ENCODE measurements at regions not wholly inside any gene's neighbourhood (a gene's known extent, or its start where the extent isn't known, plus 50 kb on each side); places are given as distances from the start of the nearest gene placed in this dataset.

DNA sequence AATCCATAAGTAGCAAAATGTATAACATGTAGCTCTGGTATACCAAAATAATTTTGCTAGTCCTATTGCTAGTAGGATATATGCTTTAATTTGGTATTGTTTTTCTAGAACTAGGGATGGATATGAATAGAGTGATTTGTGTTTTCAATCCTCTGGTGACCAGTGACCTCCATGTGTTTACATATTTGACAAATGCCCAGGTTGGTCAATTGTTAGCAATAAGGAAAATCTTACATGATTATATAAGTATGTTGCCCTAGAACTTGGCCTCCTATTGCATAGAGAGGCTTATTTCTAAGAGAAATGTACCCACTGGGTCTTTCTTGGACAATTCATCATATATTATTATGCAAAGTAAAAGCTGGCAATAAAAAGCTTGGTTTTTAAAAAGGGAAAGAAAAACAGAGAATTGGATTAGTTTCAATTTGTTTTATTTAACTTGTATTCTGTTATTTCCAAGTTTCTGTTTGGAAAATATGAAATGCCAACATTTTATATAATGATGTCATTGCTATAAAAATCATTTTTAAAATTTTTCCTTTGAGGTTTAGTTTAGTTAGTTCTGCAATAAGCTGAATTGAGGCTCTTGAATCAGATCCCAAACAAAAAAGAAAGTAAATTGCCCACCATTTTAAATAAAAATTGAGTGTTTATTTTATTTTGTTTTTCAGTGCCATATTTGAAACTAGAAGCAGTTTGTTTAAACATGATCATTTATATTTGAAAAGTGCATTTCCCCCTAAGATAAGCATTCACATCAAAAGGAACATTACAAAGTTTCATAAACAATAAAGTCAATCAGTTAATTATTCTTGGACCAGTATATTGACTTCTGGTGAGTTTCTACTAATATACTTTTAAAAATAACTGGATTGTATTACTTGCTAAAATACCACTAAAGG lies 210.9 kb downstream of the ZC3H11B start:
- H3K36me3 ChIP-seq (ENCODE audit: insufficient read depth, low read length), result no peaks in the 10 kb centered on the region
- intact Hi-C loops (cut with micrococcal nuclease; ENCODE audit: unreplicated experiment), result no loop called here
- ChIA-PET CTCF (ENCODE audit: unreplicated experiment) (no interaction called here), POLR2A (interaction anchor here (0.5 to 0.6 kb wide), 3 partner anchors 34 to 528 kb away, joined by 3 to 4 read pairs (median 3); no protein-coding TSS in a partner anchor)
- DNase-seq (ENCODE audit: low spot score), result no peak
- TF ChIP-seq EZH2phosphoT487 (IDR thresholded peaks at IDR 0.05; ENCODE audit: borderline replicate concordance, low read depth, low read length), result no peak
- TF ChIP-seq, protein P1, sequence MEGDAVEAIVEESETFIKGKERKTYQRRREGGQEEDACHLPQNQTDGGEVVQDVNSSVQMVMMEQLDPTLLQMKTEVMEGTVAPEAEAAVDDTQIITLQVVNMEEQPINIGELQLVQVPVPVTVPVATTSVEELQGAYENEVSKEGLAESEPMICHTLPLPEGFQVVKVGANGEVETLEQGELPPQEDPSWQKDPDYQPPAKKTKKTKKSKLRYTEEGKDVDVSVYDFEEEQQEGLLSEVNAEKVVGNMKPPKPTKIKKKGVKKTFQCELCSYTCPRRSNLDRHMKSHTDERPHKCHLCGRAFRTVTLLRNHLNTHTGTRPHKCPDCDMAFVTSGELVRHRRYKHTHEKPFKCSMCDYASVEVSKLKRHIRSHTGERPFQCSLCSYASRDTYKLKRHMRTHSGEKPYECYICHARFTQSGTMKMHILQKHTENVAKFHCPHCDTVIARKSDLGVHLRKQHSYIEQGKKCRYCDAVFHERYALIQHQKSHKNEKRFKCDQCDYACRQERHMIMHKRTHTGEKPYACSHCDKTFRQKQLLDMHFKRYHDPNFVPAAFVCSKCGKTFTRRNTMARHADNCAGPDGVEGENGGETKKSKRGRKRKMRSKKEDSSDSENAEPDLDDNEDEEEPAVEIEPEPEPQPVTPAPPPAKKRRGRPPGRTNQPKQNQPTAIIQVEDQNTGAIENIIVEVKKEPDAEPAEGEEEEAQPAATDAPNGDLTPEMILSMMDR (conservative IDR thresholded peaks at IDR 0.05; ENCODE audit: low read length), result no peak
- no peak overlapping the region for H3K27ac ChIP-seq (ENCODE audit: low read depth, low read length, poor library complexity, severe bottlenecking)
- H4K20me1 ChIP-seq (ENCODE audit: insufficient read depth, low read length), result no peaks in the 10 kb centered on the region
- no peak overlapping the region for H2AFZ ChIP-seq (ENCODE audit: low read length)
- H3K4me3 ChIP-seq (ENCODE audit: low read depth, low read length, poor library complexity, severe bottlenecking), result no peak overlapping the region
- no peaks in the 10 kb centered on the region for H3K9me3 ChIP-seq (ENCODE audit: low read length)
- H3K4me1 ChIP-seq (ENCODE audit: insufficient read depth, low read length, poor library complexity, severe bottlenecking), result no peaks in the 10 kb centered on the region
- no peak overlapping the region for H3K4me2 ChIP-seq (ENCODE audit: low read length)
- no peaks in the 10 kb centered on the region for H3K79me2 ChIP-seq (ENCODE audit: insufficient read depth, low read depth, low read length)
- no TSS peak for BruUV-seq (replicated peaks)
- H3K9me2 ChIP-seq (ENCODE audit: insufficient read depth, low read length), result no peaks in the 10 kb centered on the region

DNA sequence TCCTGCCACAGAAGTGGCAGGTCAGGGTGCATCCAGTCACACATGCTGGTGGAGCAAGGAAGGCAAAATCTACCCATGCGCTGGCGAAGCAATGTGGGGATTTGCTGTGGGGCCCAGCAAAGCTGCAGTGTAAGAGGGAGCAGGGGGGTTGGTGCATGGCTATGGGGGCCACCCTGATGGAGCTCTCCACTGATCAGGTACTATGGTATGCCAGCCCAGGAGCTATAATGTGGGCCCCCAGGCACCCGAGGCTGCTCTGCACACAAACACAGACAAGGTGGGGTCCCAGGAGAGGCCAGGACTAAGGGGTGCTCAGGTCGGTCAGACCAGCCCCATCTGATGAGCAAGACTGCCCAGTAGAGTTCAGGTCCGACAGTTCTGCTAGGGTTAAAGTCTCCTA lies 213.5 kb downstream of the ZC3H11B start:
- intact Hi-C loops (cut with micrococcal nuclease; ENCODE audit: unreplicated experiment), result no loop called here
- Histone ChIP-seq H2AFZ (ENCODE audit: low read length) (no peak overlapping the region), H3K79me2 (ENCODE audit: insufficient read depth, low read depth, low read length) (no peaks in the 10 kb centered on the region), H3K36me3 (ENCODE audit: insufficient read depth, low read length) (no peaks in the 10 kb centered on the region), H3K4me1 (ENCODE audit: insufficient read depth, low read length, poor library complexity, severe bottlenecking) (no peaks in the 10 kb centered on the region), H3K9me2 (ENCODE audit: insufficient read depth, low read length) (no peaks in the 10 kb centered on the region), H3K4me3 (ENCODE audit: low read depth, low read length, poor library complexity, severe bottlenecking) (no peak overlapping the region), H3K4me2 (ENCODE audit: low read length) (no peak overlapping the region), H4K20me1 (ENCODE audit: insufficient read depth, low read length) (no peaks in the 10 kb centered on the region), H3K27ac (ENCODE audit: low read depth, low read length, poor library complexity, severe bottlenecking) (no peak overlapping the region), H3K9me3 (ENCODE audit: low read length) (no peaks in the 10 kb centered on the region)
- TF ChIP-seq, protein P1 (conservative IDR thresholded peaks at IDR 0.05; ENCODE audit: low read length), result no peak
- TF ChIP-seq EZH2phosphoT487 (IDR thresholded peaks at IDR 0.05; ENCODE audit: borderline replicate concordance, low read depth, low read length), result no peak
- ChIA-PET POLR2A (no interaction called here), CTCF (ENCODE audit: unreplicated experiment) (no interaction called here)
- BruUV-seq (replicated peaks), result no TSS peak
- no peak for DNase-seq (ENCODE audit: low spot score)

DNA sequence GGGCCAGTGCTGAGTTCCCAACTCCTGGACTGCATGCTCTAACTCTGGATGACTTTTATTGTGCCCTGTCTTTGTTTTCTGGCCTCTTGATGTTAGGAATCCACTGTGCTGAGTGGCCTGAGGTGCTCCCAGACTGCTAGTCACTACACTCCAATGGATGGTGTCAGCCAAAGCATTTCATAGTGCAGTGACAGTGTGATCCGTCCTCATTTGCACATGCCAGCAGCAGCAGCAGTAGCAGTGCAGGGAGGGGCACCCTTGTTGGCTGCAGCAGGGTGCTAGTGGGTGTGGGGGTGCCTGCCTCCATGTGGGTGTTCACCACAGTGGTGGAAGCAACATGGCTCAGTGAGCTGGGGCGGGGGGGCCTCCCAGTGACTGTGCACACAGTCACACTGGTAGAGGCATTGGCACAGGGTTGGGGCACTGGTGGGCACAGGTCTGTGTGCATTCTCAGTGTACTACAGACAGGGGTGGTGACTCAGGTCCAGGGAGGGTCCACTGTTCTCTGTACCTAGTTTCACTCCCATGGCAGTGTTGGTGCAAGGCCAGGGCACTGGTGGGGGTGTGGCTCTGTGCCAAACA lies 214.0 kb downstream of the ZC3H11B start:
- ChIA-PET POLR2A (no interaction called here), CTCF (ENCODE audit: unreplicated experiment) (no interaction called here)
- no peaks in the 10 kb centered on the region for H3K4me1 ChIP-seq (ENCODE audit: insufficient read depth, low read length, poor library complexity, severe bottlenecking)
- no peaks in the 10 kb centered on the region for H3K36me3 ChIP-seq (ENCODE audit: insufficient read depth, low read length)
- no peaks in the 10 kb centered on the region for H3K9me3 ChIP-seq (ENCODE audit: low read length)
- no TSS peak for BruUV-seq (replicated peaks)
- H2AFZ ChIP-seq (ENCODE audit: low read length), result no peak overlapping the region
- no peaks in the 10 kb centered on the region for H3K79me2 ChIP-seq (ENCODE audit: insufficient read depth, low read depth, low read length)
- no peak overlapping the region for H3K27ac ChIP-seq (ENCODE audit: low read depth, low read length, poor library complexity, severe bottlenecking)
- H4K20me1 ChIP-seq (ENCODE audit: insufficient read depth, low read length), result no peaks in the 10 kb centered on the region
- no peak for TF ChIP-seq EZH2phosphoT487 (IDR thresholded peaks at IDR 0.05; ENCODE audit: borderline replicate concordance, low read depth, low read length)
- TF ChIP-seq, protein P1 (conservative IDR thresholded peaks at IDR 0.05; ENCODE audit: low read length), result no peak
- no peak overlapping the region for H3K4me2 ChIP-seq (ENCODE audit: low read length)
- H3K9me2 ChIP-seq (ENCODE audit: insufficient read depth, low read length), result no peaks in the 10 kb centered on the region
- no peak for DNase-seq (ENCODE audit: low spot score)
- intact Hi-C loops (cut with micrococcal nuclease; ENCODE audit: unreplicated experiment), result no loop called here
- H3K4me3 ChIP-seq (ENCODE audit: low read depth, low read length, poor library complexity, severe bottlenecking), result no peak overlapping the region
